NT2/D1 (cell line): ENCODE measurements at regions not wholly inside any gene's neighbourhood (a gene's known extent, or its start where the extent isn't known, plus 50 kb on each side); places are given as distances from the start of the nearest gene placed in this dataset.

Experiments
- SUZ12 ChIP-seq: IDR thresholded peaks from 2 replicates; pipeline ENCODE4 v1.6.1; 2011; ENCODE audit not compliant: insufficient read length, insufficient read depth; ENCODE audit errors: extremely low read depth
- ZNF274 ChIP-seq: IDR thresholded peaks from 2 replicates; pipeline ENCODE4 v1.6.1; 2011; ENCODE audit warnings: mild to moderate bottlenecking, low read depth, low read length

DNA sequence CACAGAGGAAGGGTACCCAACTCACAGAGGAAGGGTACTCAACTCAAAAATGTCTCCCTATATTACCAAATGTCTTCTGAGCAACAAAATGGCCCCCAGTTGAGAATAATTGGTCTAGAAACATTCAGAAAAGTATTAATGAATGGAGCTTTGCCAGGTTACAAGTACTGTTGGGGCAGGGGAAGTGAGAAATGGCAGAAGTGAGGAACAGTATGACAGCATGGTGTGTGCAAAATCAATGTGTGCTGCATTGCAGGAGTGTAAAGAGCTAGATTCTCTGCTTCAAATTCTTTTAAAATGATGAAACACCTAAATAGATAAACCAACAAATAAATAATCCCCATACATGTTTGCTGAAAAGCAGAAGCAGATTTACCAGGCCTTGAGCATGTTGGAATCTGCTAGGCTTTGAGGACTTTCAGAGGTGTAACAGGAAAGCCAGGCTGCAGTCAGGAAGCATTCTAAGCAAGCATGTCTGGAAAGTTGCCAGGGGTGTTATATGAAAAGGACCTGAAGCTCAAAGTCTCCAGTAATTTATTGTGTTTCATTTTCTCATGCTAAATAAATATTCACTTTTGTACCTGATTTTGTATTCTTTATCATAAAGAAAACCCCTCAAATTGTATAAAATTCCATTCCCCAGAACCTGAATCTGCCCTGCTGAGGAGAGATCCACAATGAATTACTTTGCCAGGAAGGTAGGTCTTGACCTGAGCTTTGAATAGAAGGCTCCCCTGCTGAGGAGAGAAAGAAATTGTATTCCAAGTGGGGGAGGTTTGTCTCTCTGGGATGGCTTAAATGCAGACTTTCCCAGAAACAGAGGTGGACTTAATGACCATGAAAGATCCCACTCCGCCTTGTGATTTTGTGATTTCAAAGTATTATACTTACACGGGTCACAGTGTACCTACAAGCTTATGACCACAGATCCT, 265.0 kb upstream of the MARCKS start:
- TF ChIP-seq SUZ12 (no peak), ZNF274 (no peak)
